IMR-90 (cell line): ENCODE measurements at regions not wholly inside any gene's neighbourhood (a gene's known extent, or its start where the extent isn't known, plus 50 kb on each side); places are given as distances from the start of the nearest gene placed in this dataset.

ENCODE experiments used
- CEBPB ChIP-seq: IDR thresholded peaks from 2 replicates; pipeline ENCODE4 v1.6.1; 2012; ENCODE audit warnings: low read depth, low read length, improper control_type of control experiment
- CTCF ChIP-seq: conservative IDR thresholded peaks from 2 replicates; pipeline ENCODE4 v1.5.1; 2012; ENCODE audit warnings: mild to moderate bottlenecking, low read depth, low read length, improper control_type of control experiment
- FOS ChIP-seq: fragments of 150-350 bp; IDR thresholded peaks from 2 replicates; pipeline ENCODE4 v1.6.1; 2016; ENCODE audit warnings: low read depth, low read length
- MAFK ChIP-seq: IDR thresholded peaks from 2 replicates; pipeline ENCODE4 v1.6.1; 2012; ENCODE audit warnings: low read depth, low read length, improper control_type of control experiment
- MXI1 ChIP-seq: IDR thresholded peaks from 2 replicates; pipeline ENCODE4 v1.6.1; 2012; ENCODE audit warnings: low read depth, mild to moderate bottlenecking, low read length, moderate library complexity, borderline replicate concordance
- NFE2L2 ChIP-seq: fragments of 150-350 bp; IDR thresholded peaks from 2 replicates; pipeline ENCODE4 v1.6.1; 2016; ENCODE audit warnings: low read depth, mild to moderate bottlenecking, low read length
- POLR2A ChIP-seq: IDR thresholded peaks from 2 replicates; pipeline ENCODE4 v1.6.1; 2012; ENCODE audit warnings: mild to moderate bottlenecking, low read depth, low read length
- RAD21 ChIP-seq: IDR thresholded peaks from 2 replicates; pipeline ENCODE4 v1.6.1; 2012; ENCODE audit warnings: low read length, improper control_type of control experiment
- RCOR1 ChIP-seq: IDR thresholded peaks from 2 replicates; pipeline ENCODE4 v1.6.1; 2012; ENCODE audit warnings: mild to moderate bottlenecking, low read length, improper control_type of control experiment; ENCODE audit not compliant: insufficient replicate concordance
- RFX5 ChIP-seq: IDR thresholded peaks from 2 replicates; pipeline ENCODE4 v1.8.0; 2012; ENCODE audit warnings: low read depth, mild to moderate bottlenecking, low read length, moderate library complexity
- SMC3 ChIP-seq: fragments of 150-350 bp; IDR thresholded peaks from 2 replicates; pipeline ENCODE4 v1.6.1; 2016; ENCODE audit warnings: low read depth, mild to moderate bottlenecking, antibody characterized with exemption, low read length, moderate library complexity
- TF ChIP-seq, protein P1 (sequence below): fragments of 150-350 bp; IDR thresholded peaks from 2 replicates; pipeline ENCODE4 v1.6.1; 2017; ENCODE audit warnings: mild to moderate bottlenecking, antibody characterized with exemption, low read length, low read depth

DNA sequence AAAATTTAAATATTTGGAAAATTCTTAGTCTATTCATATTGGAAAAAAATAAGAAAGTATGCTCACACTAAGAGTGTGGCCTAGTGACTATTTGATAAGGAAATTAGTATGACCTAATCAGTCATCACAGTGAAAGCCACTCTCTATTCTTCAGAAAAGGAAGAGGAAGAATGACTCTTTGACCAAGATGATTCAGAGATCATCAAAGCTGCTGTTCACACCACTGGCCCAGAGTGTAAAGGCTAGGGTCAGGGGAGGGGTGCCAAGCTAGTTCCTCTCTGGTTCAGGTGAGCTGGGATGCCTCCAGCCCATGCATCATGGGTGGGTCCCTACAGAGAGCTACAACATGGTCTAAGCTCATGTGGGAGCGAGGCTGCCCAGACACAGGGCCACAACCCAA lies 396.9 kb upstream of the NDST3 start:
- no peak for TF ChIP-seq CTCF
- TF ChIP-seq NFE2L2, result no peak
- TF ChIP-seq POLR2A, result no peak
- no peak for TF ChIP-seq MXI1
- TF ChIP-seq FOS, result no peak
- TF ChIP-seq SMC3, result no peak
- no peak for TF ChIP-seq CEBPB
- TF ChIP-seq MAFK, result no peak
- TF ChIP-seq RAD21, result no peak
- TF ChIP-seq, protein P1, sequence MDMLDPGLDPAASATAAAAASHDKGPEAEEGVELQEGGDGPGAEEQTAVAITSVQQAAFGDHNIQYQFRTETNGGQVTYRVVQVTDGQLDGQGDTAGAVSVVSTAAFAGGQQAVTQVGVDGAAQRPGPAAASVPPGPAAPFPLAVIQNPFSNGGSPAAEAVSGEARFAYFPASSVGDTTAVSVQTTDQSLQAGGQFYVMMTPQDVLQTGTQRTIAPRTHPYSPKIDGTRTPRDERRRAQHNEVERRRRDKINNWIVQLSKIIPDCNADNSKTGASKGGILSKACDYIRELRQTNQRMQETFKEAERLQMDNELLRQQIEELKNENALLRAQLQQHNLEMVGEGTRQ, result no peak
- no peak for TF ChIP-seq RFX5
- no peak for TF ChIP-seq RCOR1
